Spleen (tissue), 7 donors: ENCODE measurements at regions not wholly inside any gene's neighbourhood (a gene's known extent, or its start where the extent isn't known, plus 50 kb on each side); places are given as distances from the start of the nearest gene placed in this dataset.

Experiments used
- POLR2AphosphoS5 ChIP-seq, 3 donors: sonication (generic); formaldehyde crosslinking; IDR thresholded peaks; one replicate each; pipeline ENCODE4 v1.5.1; 2017; ENCODE audit warnings: antibody characterized with exemption in 3 of 3
- TF ChIP-seq, protein P1 (sequence below), 11 experiments: fragments of 200-600 bp in 7 of 11; fragments of 450-650 bp in 4 of 11; sonication (generic) in 4 of 11; IDR thresholded peaks in 8 of 11; conservative IDR thresholded peaks in 3 of 11; 1 replicate in 7 of 11; 2 replicates in 4 of 11; pipeline versions ENCODE4 v1.4.0 to v1.8.0; 2016 to 2021; ENCODE audit warnings: antibody characterized with exemption in 11 of 11, inconsistent platforms in 4 of 11, mild to moderate bottlenecking in 1 of 11
- donor health status: DM: no; HTN: no; CAD: no; lungs with moderate emphysema.
- donor health status: DM: no; HTN: no; CAD: no.
- donor health status: DM: no; HTN: no; CAD: no.

DNA sequence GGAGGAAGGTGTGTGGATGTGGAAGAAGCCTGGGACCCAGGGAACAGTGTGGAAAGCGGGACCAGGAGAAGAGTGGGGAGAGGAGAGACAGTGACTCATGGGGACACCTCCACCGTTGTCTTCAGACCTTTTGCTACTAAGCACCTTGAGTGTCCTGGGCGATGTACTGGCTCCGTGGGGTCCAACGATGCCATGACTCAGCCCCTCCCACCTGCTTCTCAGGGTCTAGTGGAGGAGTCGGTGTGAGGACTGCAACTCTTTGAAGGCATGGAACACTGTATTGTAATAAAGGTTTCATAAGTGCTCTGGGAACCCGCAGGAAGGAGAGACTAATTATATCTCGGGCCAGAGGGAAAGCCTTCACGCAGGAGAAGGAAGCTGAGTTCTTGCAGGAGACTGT is 166.9 kb upstream of the KL start:
- TF ChIP-seq, protein P1, sequence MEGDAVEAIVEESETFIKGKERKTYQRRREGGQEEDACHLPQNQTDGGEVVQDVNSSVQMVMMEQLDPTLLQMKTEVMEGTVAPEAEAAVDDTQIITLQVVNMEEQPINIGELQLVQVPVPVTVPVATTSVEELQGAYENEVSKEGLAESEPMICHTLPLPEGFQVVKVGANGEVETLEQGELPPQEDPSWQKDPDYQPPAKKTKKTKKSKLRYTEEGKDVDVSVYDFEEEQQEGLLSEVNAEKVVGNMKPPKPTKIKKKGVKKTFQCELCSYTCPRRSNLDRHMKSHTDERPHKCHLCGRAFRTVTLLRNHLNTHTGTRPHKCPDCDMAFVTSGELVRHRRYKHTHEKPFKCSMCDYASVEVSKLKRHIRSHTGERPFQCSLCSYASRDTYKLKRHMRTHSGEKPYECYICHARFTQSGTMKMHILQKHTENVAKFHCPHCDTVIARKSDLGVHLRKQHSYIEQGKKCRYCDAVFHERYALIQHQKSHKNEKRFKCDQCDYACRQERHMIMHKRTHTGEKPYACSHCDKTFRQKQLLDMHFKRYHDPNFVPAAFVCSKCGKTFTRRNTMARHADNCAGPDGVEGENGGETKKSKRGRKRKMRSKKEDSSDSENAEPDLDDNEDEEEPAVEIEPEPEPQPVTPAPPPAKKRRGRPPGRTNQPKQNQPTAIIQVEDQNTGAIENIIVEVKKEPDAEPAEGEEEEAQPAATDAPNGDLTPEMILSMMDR (IDR thresholded peaks at IDR 0.05 in 8 of 11, conservative IDR thresholded peaks at IDR 0.05 in 3 of 11) = no peak
- no peak for TF ChIP-seq POLR2AphosphoS5 (IDR thresholded peaks at IDR 0.05)
